ENCODE measurements at regions not wholly inside any gene's neighbourhood (a gene's known extent, or its start where the extent isn't known, plus 50 kb on each side); places are given as distances from the start of the nearest gene placed in this dataset.

- no peak overlapping the region for H3K4me3 ChIP-seq (replicated peaks; ENCODE audit: insufficient read depth, low read length)
- TF ChIP-seq SPI1 (IDR thresholded peaks at IDR 0.05; ENCODE audit: borderline replicate concordance, low read depth) (no peak), CTCF (IDR thresholded peaks at IDR 0.05; ENCODE audit: insufficient read depth, low read length) (no peak), REST (IDR thresholded peaks at IDR 0.05; ENCODE audit: insufficient replicate concordance, low read depth) (no peak), GABPA (IDR thresholded peaks at IDR 0.05; ENCODE audit: low read depth) (no peak)
Measured at GRCh38 chr12:107233551-107233950, 140.2 kb upstream of the CRY1 start.

GRCh38 chr12:107235600-107235999 is 142.3 kb upstream of the CRY1 start:
- DNase-seq (ENCODE audit: low read depth in 1 of 2, low spot score in 1 of 2): no peak
- Histone ChIP-seq H3K27ac (replicated peaks) (no peak overlapping the region), H3K27me3 (ENCODE audit: insufficient read depth, poor library complexity, severe bottlenecking) (peaks cover 2% of the 10 kb centered on the region), H3K4me3 (replicated peaks; ENCODE audit: insufficient read depth, low read length) (no peak overlapping the region)
- TF ChIP-seq CTCF (IDR thresholded peaks at IDR 0.05; ENCODE audit: insufficient read depth, low read length): no peak
- TF ChIP-seq REST (IDR thresholded peaks at IDR 0.05; ENCODE audit: insufficient replicate concordance, low read depth): no peak
- TF ChIP-seq SPI1 (IDR thresholded peaks at IDR 0.05; ENCODE audit: borderline replicate concordance, low read depth): no peak
- TF ChIP-seq GABPA (IDR thresholded peaks at IDR 0.05; ENCODE audit: low read depth): no peak
- no peak for TF ChIP-seq POLR2AphosphoS5 (IDR thresholded peaks at IDR 0.05; ENCODE audit: low read depth)

More at GRCh38 chr12:107233551-107233950, 140.2 kb upstream of the CRY1 start:
- peaks cover 8% of the 10 kb centered on the region for H3K27me3 ChIP-seq (ENCODE audit: insufficient read depth, poor library complexity, severe bottlenecking)
- no peak for DNase-seq (ENCODE audit: low read depth in 1 of 2, low spot score in 1 of 2)
- no peak overlapping the region for H3K27ac ChIP-seq (replicated peaks)

DNA sequence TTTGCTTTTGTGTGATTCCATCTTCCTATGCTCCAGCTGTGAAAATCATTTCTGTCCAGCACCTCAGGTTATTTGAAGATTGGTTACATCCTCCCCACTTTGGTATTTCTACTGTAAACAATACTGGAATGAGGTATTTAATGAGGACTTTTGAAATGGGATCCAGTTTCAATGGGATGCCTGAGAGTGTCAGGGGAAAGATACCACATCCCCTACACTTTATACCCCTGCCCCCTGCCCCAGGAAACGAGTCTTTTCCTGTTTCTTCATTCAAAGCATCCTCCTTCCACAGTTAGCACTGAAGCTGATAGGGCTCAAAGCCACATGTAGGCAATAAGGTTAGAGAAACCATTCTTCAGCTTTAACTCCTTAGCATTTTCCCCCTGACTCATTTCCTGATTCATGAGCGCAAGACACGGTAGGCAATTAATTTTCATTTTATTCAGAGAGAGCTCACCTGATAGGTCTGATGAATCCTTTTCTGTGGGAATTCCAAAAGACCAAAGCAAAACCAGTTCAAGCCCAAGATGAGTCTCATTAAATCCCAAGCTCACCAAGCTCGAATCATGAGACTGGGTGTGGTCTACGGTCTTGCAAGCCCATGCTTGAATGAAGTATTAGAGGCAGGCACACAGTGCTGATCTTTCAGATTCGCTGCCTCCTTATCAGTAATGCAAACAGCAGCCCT is 143.6 kb upstream of the CRY1 start:
- peaks cover 4% of the 10 kb centered on the region for H3K27me3 ChIP-seq (ENCODE audit: insufficient read depth, poor library complexity, severe bottlenecking)
- no peak for TF ChIP-seq POLR2AphosphoS5 (IDR thresholded peaks at IDR 0.05; ENCODE audit: low read depth)
- no peak for TF ChIP-seq GABPA (IDR thresholded peaks at IDR 0.05; ENCODE audit: low read depth)
- no peak for TF ChIP-seq SPI1 (IDR thresholded peaks at IDR 0.05; ENCODE audit: borderline replicate concordance, low read depth)
- TF ChIP-seq CTCF (IDR thresholded peaks at IDR 0.05; ENCODE audit: insufficient read depth, low read length): no peak
- TF ChIP-seq REST (IDR thresholded peaks at IDR 0.05; ENCODE audit: insufficient replicate concordance, low read depth): no peak
- no peak overlapping the region for H3K27ac ChIP-seq (replicated peaks)
- DNase-seq (ENCODE audit: low read depth in 1 of 2, low spot score in 1 of 2): no peak
- no peak overlapping the region for H3K4me3 ChIP-seq (replicated peaks; ENCODE audit: insufficient read depth, low read length)

All from HL-60 (cell line).